Hepatocyte (in vitro differentiated cells): ENCODE measurements at regions not wholly inside any gene's neighbourhood (a gene's known extent, or its start where the extent isn't known, plus 50 kb on each side); places are given as distances from the start of the nearest gene placed in this dataset.

Experiments
- DNase-seq: peaks from one replicate; pipeline ENCODE4 v3.0.0-alpha.2; 2016; ENCODE audit warnings: low spot score
- H2AFZ ChIP-seq: fragments of 200-600 bp; sonication (generic); 2 replicates; pipeline ENCODE4 v1.6.0; 2016; ENCODE audit warnings: antibody characterized with exemption, mild to moderate bottlenecking
- H3K27ac ChIP-seq: fragments of 200-600 bp; sonication (generic); 2 replicates; pipeline ENCODE4 v1.5.1; 2016; ENCODE audit warnings: mild to moderate bottlenecking
- H3K27me3 ChIP-seq: fragments of 200-600 bp; sonication (generic); 2 replicates; pipeline ENCODE4 v1.6.1; 2016
- H3K36me3 ChIP-seq: fragments of 200-600 bp; sonication (generic); replicated peaks from 2 replicates; pipeline ENCODE4 v1.5.1; 2016; ENCODE audit warnings: low read depth; ENCODE audit not compliant: insufficient read depth
- H3K4me1 ChIP-seq: fragments of 200-600 bp; sonication (generic); 2 replicates; pipeline ENCODE4 v1.5.1; 2016; ENCODE audit warnings: mild to moderate bottlenecking, moderate library complexity; ENCODE audit not compliant: insufficient read depth
- H3K4me2 ChIP-seq: fragments of 200-600 bp; sonication (generic); 2 replicates; pipeline ENCODE4 v1.6.0; 2016
- H3K4me3 ChIP-seq: fragments of 200-600 bp; sonication (generic); 2 replicates; pipeline ENCODE4 v1.5.1; 2016; ENCODE audit warnings: mild to moderate bottlenecking
- H3K79me2 ChIP-seq: fragments of 200-600 bp; sonication (generic); 2 replicates; pipeline ENCODE4 v1.6.0; 2017; ENCODE audit warnings: mild to moderate bottlenecking
- H3K9me2 ChIP-seq: fragments of 200-600 bp; sonication (generic); replicated peaks from 2 replicates; pipeline ENCODE4 v1.6.0; 2017; ENCODE audit warnings: mild to moderate bottlenecking; ENCODE audit not compliant: insufficient read depth
- H3K9me3 ChIP-seq: fragments of 200-600 bp; sonication (generic); 2 replicates; pipeline ENCODE4 v1.5.1; 2016; ENCODE audit warnings: low read depth, mild to moderate bottlenecking
- H4K20me1 ChIP-seq: fragments of 200-600 bp; sonication (generic); 2 replicates; pipeline ENCODE4 v1.6.0; 2016; ENCODE audit warnings: mild to moderate bottlenecking; ENCODE audit not compliant: insufficient read depth, poor library complexity, severe bottlenecking
- CTCF ChIP-seq: fragments of 200-600 bp; sonication (generic); IDR thresholded peaks from 2 replicates; pipeline ENCODE4 v1.5.1; 2016; ENCODE audit warnings: antibody characterized with exemption, mild to moderate bottlenecking; ENCODE audit not compliant: poor library complexity
- EZH2 ChIP-seq: fragments of 200-600 bp; sonication (generic); IDR thresholded peaks from 2 replicates; pipeline ENCODE4 v1.6.1; 2016; ENCODE audit warnings: antibody characterized with exemption, mild to moderate bottlenecking, borderline replicate concordance
- EZH2phosphoT487 ChIP-seq: fragments of 200-600 bp; sonication (generic); IDR thresholded peaks from one replicate; pipeline ENCODE4 v1.6.1; 2018; ENCODE audit warnings: antibody characterized with exemption, mild to moderate bottlenecking, low read depth, moderate library complexity; ENCODE audit not compliant: unreplicated experiment, severe bottlenecking
- WGBS: methylation state at CpG from one replicate; pipeline ENCODE4 v1.1.6; 2016; ENCODE audit warnings: low lambda C conversion rate; ENCODE audit errors: missing lambda C conversion rate; 5-methylcytosine and 5-hydroxymethylcytosine counted together

- no peak for DNase-seq
Measured at GRCh38 chr12:4032924-4033615, 159.9 kb upstream of the PARP11 start.

DNA sequence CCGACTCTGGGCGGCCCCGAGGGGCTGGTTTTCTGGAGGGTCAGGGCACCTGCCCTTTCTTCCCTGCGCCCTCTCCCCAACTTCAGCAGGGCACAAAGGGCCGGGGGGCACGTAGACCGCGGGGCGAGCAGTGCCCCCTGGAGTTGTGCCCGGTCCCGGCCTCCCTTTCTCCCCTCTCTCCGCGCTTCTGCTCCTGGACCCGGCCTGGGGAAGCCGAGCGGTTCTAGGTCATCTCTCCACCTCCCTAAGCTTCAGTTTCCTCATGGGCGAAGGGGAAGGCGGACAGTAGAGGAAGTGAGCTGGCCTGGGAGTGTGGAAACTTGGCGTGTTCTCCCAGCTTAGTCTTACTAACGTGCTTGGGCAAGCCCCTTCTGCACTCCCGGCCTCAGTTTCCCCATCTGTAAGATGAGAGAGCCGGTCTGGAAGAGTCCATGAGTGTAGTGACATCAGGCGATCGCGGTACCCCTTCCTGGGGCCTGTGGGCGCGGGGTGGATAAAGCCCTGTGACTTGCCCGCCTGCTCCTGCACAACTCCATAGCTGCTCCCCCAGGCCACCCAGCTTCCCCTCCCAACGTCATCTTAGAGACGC, 158.6 kb upstream of the PARP11 start:
- Histone ChIP-seq H3K4me1 (peaks cover 18% of the 10 kb centered on the region), H3K4me3 (no peak overlapping the region), H3K4me2 (peak overlapping the region; percentile 78), H2AFZ (no peak overlapping the region), H3K27ac (peak overlapping the region; percentile 97), H3K9me3 (no peaks in the 10 kb centered on the region), H3K9me2 (no peaks in the 10 kb centered on the region), H3K79me2 (no peaks in the 10 kb centered on the region), H3K36me3 (no peaks in the 10 kb centered on the region), H3K27me3 (no peaks in the 10 kb centered on the region), H4K20me1 (no peaks in the 10 kb centered on the region)
- DNase-seq: peak; percentile 34
- WGBS: 75% methylated on average over 30 of the region's 30 CpGs
- TF ChIP-seq EZH2 (no peak), EZH2phosphoT487 (no peak), CTCF (peak; percentile 4)

More at GRCh38 chr12:4032924-4033615, 159.9 kb upstream of the PARP11 start:
- H3K9me3 ChIP-seq: no peaks in the 10 kb centered on the region
- peaks cover 21% of the 10 kb centered on the region for H3K4me1 ChIP-seq
- H3K9me2 ChIP-seq: no peaks in the 10 kb centered on the region
- no peak overlapping the region for H2AFZ ChIP-seq
- H3K36me3 ChIP-seq: no peaks in the 10 kb centered on the region
- H3K79me2 ChIP-seq: no peaks in the 10 kb centered on the region
- no peaks in the 10 kb centered on the region for H3K27me3 ChIP-seq
- no peak overlapping the region for H3K4me3 ChIP-seq
- no peaks in the 10 kb centered on the region for H4K20me1 ChIP-seq
- no peak overlapping the region for H3K27ac ChIP-seq
- TF ChIP-seq EZH2 (no peak), EZH2phosphoT487 (no peak), CTCF (no peak)
- H3K4me2 ChIP-seq: no peak overlapping the region
- WGBS: 64% methylated on average over 5 of the region's 5 CpGs

DNA sequence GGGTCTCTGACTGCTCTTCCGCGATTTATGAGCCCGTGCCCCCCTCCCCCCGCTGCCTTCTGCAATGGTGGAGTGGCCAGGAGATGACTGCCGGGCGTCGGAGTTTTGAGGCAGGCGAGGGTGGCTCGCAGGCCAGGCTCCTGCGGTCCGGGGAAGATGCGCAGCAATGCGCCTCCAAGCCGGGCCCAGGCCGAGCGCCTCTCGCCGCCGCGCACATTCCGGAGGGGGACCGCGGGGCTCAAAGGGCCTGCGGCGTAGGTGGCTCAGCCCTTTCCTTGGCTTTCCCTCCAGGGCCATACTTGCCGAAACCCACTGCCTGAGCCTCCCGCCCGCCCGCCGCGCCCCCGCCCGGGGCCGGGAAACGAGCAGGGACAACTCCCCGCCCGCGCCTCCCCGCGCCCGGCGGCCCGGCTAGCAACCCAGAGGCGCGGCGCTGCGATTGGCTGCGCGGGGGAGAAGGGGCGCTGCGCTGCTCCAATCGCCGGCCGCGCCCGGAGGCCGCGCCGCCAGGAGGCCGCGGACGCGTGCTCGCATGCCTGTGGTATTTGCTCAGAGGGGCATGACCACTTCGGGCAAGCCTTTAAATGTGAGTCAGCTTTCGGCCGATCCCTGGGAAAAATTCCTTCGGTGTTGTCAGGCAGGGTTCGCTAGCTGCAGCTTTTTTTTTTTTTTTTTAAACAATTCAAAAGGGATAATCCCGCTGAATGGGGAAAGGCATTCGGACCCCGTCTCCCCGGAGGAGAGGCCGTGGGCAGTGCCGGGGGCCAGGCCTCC, 157.9 kb upstream of the PARP11 start:
- Histone ChIP-seq H4K20me1 (no peaks in the 10 kb centered on the region), H3K4me1 (peaks cover 19% of the 10 kb centered on the region), H3K9me3 (no peaks in the 10 kb centered on the region), H2AFZ (peak overlapping the region; percentile 58), H3K4me2 (peak overlapping the region; percentile 78), H3K4me3 (no peak overlapping the region), H3K27ac (peak overlapping the region; percentile 97), H3K27me3 (no peaks in the 10 kb centered on the region), H3K79me2 (no peaks in the 10 kb centered on the region), H3K9me2 (no peaks in the 10 kb centered on the region), H3K36me3 (no peaks in the 10 kb centered on the region)
- WGBS: 7% methylated on average over 51 of the region's 75 CpGs
- no peak for TF ChIP-seq EZH2phosphoT487
- no peak for TF ChIP-seq EZH2
- no peak for TF ChIP-seq CTCF
- peak; percentile 97 for DNase-seq
